GM12878 (cell line): ENCODE measurements at regions not wholly inside any gene's neighbourhood (a gene's known extent, or its start where the extent isn't known, plus 50 kb on each side); places are given as distances from the start of the nearest gene placed in this dataset.

ENCODE experiments used
- CBFB ChIP-seq: IDR thresholded peaks from 2 replicates; pipeline ENCODE4 v1.6.1; 2016; ENCODE audit warnings: antibody characterized with exemption, low read depth
- CREB1 ChIP-seq: IDR thresholded peaks from 2 replicates; pipeline ENCODE4 v1.6.1; 2012; ENCODE audit warnings: low read depth, mild to moderate bottlenecking, inconsistent platforms
- CTCF ChIP-seq, 3 experiments: IDR thresholded peaks in 2 of 3; conservative IDR thresholded peaks in 1 of 3; 2 replicates each; pipeline ENCODE4 v1.5.1; 2011; ENCODE audit warnings: low read depth in 3 of 3, low read length in 3 of 3, mild to moderate bottlenecking in 3 of 3, control low read depth in 2 of 3, moderate library complexity in 2 of 3, inconsistent platforms in 1 of 3, mixed read lengths in 1 of 3; ENCODE audit not compliant: control insufficient read depth in 2 of 3, insufficient read depth in 1 of 3; ENCODE audit errors: extremely low read depth in 1 of 3
- ETV6 ChIP-seq, 2 experiments: fragments of 450-650 bp in 1 of 2; IDR thresholded peaks in 1 of 2; conservative IDR thresholded peaks in 1 of 2; 2 replicates each; pipeline ENCODE4 v1.6.1; 2014; ENCODE audit warnings: antibody characterized with exemption in 1 of 2, borderline replicate concordance in 1 of 2, low read depth in 1 of 2, mild to moderate bottlenecking in 1 of 2, moderate library complexity in 1 of 2
- IKZF1 ChIP-seq: fragments of 450-650 bp; conservative IDR thresholded peaks from 2 replicates; pipeline ENCODE4 v1.6.1; 2017; ENCODE audit warnings: antibody characterized with exemption, mild to moderate bottlenecking
- MEF2B ChIP-seq: fragments of 450-650 bp; IDR thresholded peaks from 2 replicates; pipeline ENCODE4 v1.6.1; 2018; ENCODE audit warnings: mild to moderate bottlenecking, moderate library complexity; ENCODE audit not compliant: partially characterized antibody, poor library complexity, severe bottlenecking
- NR2F1 ChIP-seq: fragments of 450-650 bp; conservative IDR thresholded peaks from 2 replicates; pipeline ENCODE4 v1.6.1; 2017; ENCODE audit warnings: mild to moderate bottlenecking
- PAX8 ChIP-seq: fragments of 450-650 bp; IDR thresholded peaks from 2 replicates; pipeline ENCODE4 v1.6.1; 2017; ENCODE audit warnings: mild to moderate bottlenecking, moderate library complexity
- POLR2A ChIP-seq: IDR thresholded peaks from 2 replicates; pipeline ENCODE4 v1.6.1; 2011; ENCODE audit warnings: low read depth, mild to moderate bottlenecking, low read length
- SMC3 ChIP-seq: IDR thresholded peaks from 2 replicates; pipeline ENCODE4 v1.6.1; 2011; ENCODE audit warnings: low read length, improper control_type of control experiment, borderline replicate concordance
- TAF1 ChIP-seq: IDR thresholded peaks from 2 replicates; pipeline ENCODE4 v1.6.1; 2011; ENCODE audit warnings: mild to moderate bottlenecking, low read depth, low read length, borderline replicate concordance

- TF ChIP-seq POLR2A (no peak), ETV6 (conservative IDR thresholded peaks at IDR 0.05 in 1 of 2, IDR thresholded peaks at IDR 0.05 in 1 of 2; ENCODE audit: borderline replicate concordance in 1 of 2, low read depth in 1 of 2) (no peak), CREB1 (no peak), SMC3 (no peak), NR2F1 (no peak), TAF1 (no peak), CBFB (no peak), MEF2B (no peak), CTCF (IDR thresholded peaks at IDR 0.05 in 2 of 3, conservative IDR thresholded peaks at IDR 0.05 in 1 of 3; ENCODE audit: control insufficient read depth in 2 of 3, extremely low read depth in 1 of 3, insufficient read depth in 1 of 3, low read depth in 3 of 3, low read length in 3 of 3) (no peak), PAX8 (no peak), IKZF1 (no peak)
Measured at GRCh38 chr12:25894759-25895158, 63.7 kb upstream of the RASSF8 start.
